Stimulated activated CD8-positive, alpha-beta memory T cell treated with anti-CD3 and anti-CD28 coated beads, Interleukin-7, amount 100 ng/mL, for 24 hours (primary cell): ENCODE measurements at regions not wholly inside any gene's neighbourhood (a gene's known extent, or its start where the extent isn't known, plus 50 kb on each side); places are given as distances from the start of the nearest gene placed in this dataset.
"Not testable (repeated sequence)": the region's sequence is repeated elsewhere in the genome, so short reads cannot be mapped to it uniquely, and the experiment has no call there.

Experiments used
- DNase-seq: peaks from one replicate; pipeline ENCODE4 v3.0.0-alpha.2; 2020; ENCODE audit warnings: low read depth

- DNase-seq, result no peak
Measured at GRCh38 chr5:124111886-124112285, 599.9 kb downstream of the CSNK1G3 start.

GRCh38 chr5:124110942-124111341 lies 599.0 kb downstream of the CSNK1G3 start:
- no peak for DNase-seq

GRCh38 chr5:124105326-124105725 lies 593.3 kb downstream of the CSNK1G3 start:
- no peak for DNase-seq

- no peak for DNase-seq
Measured at GRCh38 chr5:124104821-124105220, 592.8 kb downstream of the CSNK1G3 start.

- no peak for DNase-seq
Measured at GRCh38 chr5:124104344-124104743, 592.4 kb downstream of the CSNK1G3 start.

- DNase-seq, result no peak
Measured at GRCh38 chr5:124103671-124104070, 591.7 kb downstream of the CSNK1G3 start.

GRCh38 chr5:124103056-124103455 lies 591.1 kb downstream of the CSNK1G3 start:
- not testable (repeated sequence) for DNase-seq

- no peak for DNase-seq
Measured at GRCh38 chr5:124102486-124102885, 590.5 kb downstream of the CSNK1G3 start.

- DNase-seq, result no peak
Measured at GRCh38 chr5:124093658-124094057, 581.7 kb downstream of the CSNK1G3 start.

- no peak for DNase-seq
Measured at GRCh38 chr5:124090115-124090514, 578.1 kb downstream of the CSNK1G3 start.

- no peak for DNase-seq
Measured at GRCh38 chr5:124089578-124089977, 577.6 kb downstream of the CSNK1G3 start.

- DNase-seq, result no peak
Measured at GRCh38 chr5:124088289-124089032, 576.5 kb downstream of the CSNK1G3 start.

- no peak for DNase-seq
Measured at GRCh38 chr5:124087752-124088151, 575.8 kb downstream of the CSNK1G3 start.

GRCh38 chr5:124080256-124080655 lies 568.3 kb downstream of the CSNK1G3 start:
- no peak for DNase-seq

GRCh38 chr5:124079062-124079461 lies 567.1 kb downstream of the CSNK1G3 start:
- no peak for DNase-seq

GRCh38 chr5:124074500-124074899 lies 562.5 kb downstream of the CSNK1G3 start:
- DNase-seq, result no peak

GRCh38 chr5:124072570-124072969 lies 560.6 kb downstream of the CSNK1G3 start:
- DNase-seq, result no peak

GRCh38 chr5:124071039-124071438 lies 559.1 kb downstream of the CSNK1G3 start:
- DNase-seq, result no peak

- DNase-seq, result no peak
Measured at GRCh38 chr5:124065508-124065907, 553.5 kb downstream of the CSNK1G3 start.

GRCh38 chr5:124064956-124065355 lies 553.0 kb downstream of the CSNK1G3 start:
- no peak for DNase-seq

- DNase-seq, result no peak
Measured at GRCh38 chr5:124061663-124062062, 549.7 kb downstream of the CSNK1G3 start.

- no peak for DNase-seq
Measured at GRCh38 chr5:124061068-124061430, 549.1 kb downstream of the CSNK1G3 start.

GRCh38 chr5:124060413-124061067 lies 548.6 kb downstream of the CSNK1G3 start:
- DNase-seq, result no peak

- no peak for DNase-seq
Measured at GRCh38 chr5:124060011-124060410, 548.0 kb downstream of the CSNK1G3 start.
